ENCODE measurements at regions not wholly inside any gene's neighbourhood (a gene's known extent, or its start where the extent isn't known, plus 50 kb on each side); places are given as distances from the start of the nearest gene placed in this dataset.
"Not testable (repeated sequence)": the region's sequence is repeated elsewhere in the genome, so short reads cannot be mapped to it uniquely, and the experiment has no call there.

DNA sequence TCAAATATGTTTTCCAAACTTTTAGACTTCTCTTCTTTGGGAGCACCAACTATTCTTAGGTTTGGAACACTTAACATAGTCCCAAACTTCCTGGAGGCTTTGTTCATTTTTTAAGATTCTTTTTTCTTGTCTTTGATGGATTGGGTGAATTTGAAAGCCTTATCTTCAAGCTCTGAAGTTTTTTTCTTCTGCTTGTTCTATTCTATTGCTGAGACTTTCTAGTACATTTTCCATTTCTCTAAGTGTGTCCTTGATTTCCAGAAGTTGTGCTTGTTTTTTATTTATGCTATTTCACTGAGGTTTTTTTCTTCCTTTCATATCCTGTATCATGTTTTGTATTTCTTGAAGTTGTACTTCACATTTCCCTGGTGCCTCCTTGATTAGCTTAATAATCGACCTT is 97.5 kb downstream of the PLSCR2 start:
- H4K20me1 ChIP-seq (ENCODE audit: insufficient read depth): no peaks in the 10 kb centered on the region
- no peak overlapping the region for H3K4me2 ChIP-seq
- no peaks in the 10 kb centered on the region for H3K79me2 ChIP-seq (ENCODE audit: insufficient read depth, low read depth)
- no peak overlapping the region for H2AFZ ChIP-seq (ENCODE audit: low read depth)
- TF ChIP-seq, protein P1, sequence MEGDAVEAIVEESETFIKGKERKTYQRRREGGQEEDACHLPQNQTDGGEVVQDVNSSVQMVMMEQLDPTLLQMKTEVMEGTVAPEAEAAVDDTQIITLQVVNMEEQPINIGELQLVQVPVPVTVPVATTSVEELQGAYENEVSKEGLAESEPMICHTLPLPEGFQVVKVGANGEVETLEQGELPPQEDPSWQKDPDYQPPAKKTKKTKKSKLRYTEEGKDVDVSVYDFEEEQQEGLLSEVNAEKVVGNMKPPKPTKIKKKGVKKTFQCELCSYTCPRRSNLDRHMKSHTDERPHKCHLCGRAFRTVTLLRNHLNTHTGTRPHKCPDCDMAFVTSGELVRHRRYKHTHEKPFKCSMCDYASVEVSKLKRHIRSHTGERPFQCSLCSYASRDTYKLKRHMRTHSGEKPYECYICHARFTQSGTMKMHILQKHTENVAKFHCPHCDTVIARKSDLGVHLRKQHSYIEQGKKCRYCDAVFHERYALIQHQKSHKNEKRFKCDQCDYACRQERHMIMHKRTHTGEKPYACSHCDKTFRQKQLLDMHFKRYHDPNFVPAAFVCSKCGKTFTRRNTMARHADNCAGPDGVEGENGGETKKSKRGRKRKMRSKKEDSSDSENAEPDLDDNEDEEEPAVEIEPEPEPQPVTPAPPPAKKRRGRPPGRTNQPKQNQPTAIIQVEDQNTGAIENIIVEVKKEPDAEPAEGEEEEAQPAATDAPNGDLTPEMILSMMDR (conservative IDR thresholded peaks at IDR 0.05; ENCODE audit: low read depth, low read length): no peak
- H3K9ac ChIP-seq: no peak overlapping the region
- H3K27me3 ChIP-seq (ENCODE audit: insufficient read depth, low read depth): no peaks in the 10 kb centered on the region
- H3K36me3 ChIP-seq (ENCODE audit: insufficient read depth): no peaks in the 10 kb centered on the region
- H3K4me1 ChIP-seq (ENCODE audit: low read depth, poor library complexity, severe bottlenecking): no peaks in the 10 kb centered on the region
- no peak overlapping the region for H3K4me3 ChIP-seq (IDR thresholded peaks at IDR 0.05; ENCODE audit: insufficient read depth, low read depth, low read length)
- H3K27ac ChIP-seq: no peak overlapping the region

DNA sequence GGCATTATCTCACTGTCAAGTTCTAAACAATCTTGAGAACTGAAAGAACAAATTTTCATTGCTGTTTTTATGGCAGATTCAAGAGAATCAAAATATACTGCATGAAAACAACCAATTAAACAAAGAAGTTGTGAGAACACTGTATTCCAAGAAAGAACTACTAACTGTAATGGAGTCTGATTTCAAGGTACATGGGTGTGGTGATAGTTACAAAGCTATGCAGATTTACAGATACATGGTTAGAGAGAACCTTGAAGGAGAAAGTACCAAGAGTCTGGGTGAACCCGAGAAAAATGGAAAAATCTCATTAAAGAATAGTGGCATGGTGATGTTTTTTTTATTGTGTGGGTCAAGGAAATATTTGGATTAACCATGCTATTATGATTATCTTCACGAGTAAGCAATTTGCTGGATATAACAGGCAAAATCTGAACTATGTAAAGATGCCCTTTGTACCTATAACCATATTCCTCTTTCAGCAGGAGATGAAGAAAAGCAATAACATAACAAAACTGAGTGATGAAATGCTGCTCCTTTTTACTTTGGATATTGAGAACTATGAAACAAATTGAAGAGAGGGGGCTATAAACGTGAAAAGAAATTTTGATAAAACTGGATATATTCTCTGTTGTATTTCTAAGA is 100.4 kb downstream of the PLSCR2 start:
- Histone ChIP-seq H3K9ac (no peak overlapping the region), H2AFZ (ENCODE audit: low read depth) (no peak overlapping the region), H3K27me3 (ENCODE audit: insufficient read depth, low read depth) (no peaks in the 10 kb centered on the region), H4K20me1 (ENCODE audit: insufficient read depth) (no peaks in the 10 kb centered on the region), H3K4me3 (IDR thresholded peaks at IDR 0.05; ENCODE audit: insufficient read depth, low read depth, low read length) (no peak overlapping the region), H3K4me1 (ENCODE audit: low read depth, poor library complexity, severe bottlenecking) (no peaks in the 10 kb centered on the region), H3K27ac (no peak overlapping the region), H3K79me2 (ENCODE audit: insufficient read depth, low read depth) (no peaks in the 10 kb centered on the region), H3K36me3 (ENCODE audit: insufficient read depth) (no peaks in the 10 kb centered on the region), H3K4me2 (no peak overlapping the region)
- TF ChIP-seq, protein P1 (conservative IDR thresholded peaks at IDR 0.05; ENCODE audit: low read depth, low read length): no peak

DNA sequence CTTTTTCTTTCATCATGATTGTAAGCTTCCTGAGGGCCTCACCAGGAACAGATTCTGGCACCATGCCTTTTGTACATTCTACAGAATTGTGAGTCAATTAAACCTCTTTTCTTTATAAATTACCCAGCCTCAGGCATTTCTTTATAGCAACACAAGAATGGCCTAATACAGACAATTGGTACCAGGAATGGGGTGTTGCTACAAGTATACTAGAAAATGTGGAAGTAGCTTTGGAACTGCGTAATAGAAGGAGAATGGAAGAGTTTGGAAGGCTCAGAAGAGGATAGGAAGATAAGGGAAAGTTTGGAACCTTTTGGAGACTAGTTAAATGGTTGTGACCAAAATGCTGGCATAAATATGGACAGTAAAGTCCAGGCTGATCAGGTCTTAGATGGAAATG is 108.9 kb upstream of the PLSCR4 start:
- no peak overlapping the region for H2AFZ ChIP-seq (ENCODE audit: low read depth)
- H3K9ac ChIP-seq: no peak overlapping the region
- H3K79me2 ChIP-seq (ENCODE audit: insufficient read depth, low read depth): no peaks in the 10 kb centered on the region
- no peak overlapping the region for H3K27ac ChIP-seq
- H3K27me3 ChIP-seq (ENCODE audit: insufficient read depth, low read depth): no peaks in the 10 kb centered on the region
- TF ChIP-seq, protein P1 (conservative IDR thresholded peaks at IDR 0.05; ENCODE audit: low read depth, low read length): no peak
- H3K4me1 ChIP-seq (ENCODE audit: low read depth, poor library complexity, severe bottlenecking): no peaks in the 10 kb centered on the region
- no peak overlapping the region for H3K4me3 ChIP-seq (IDR thresholded peaks at IDR 0.05; ENCODE audit: insufficient read depth, low read depth, low read length)
- no peak overlapping the region for H3K4me2 ChIP-seq
- H4K20me1 ChIP-seq (ENCODE audit: insufficient read depth): no peaks in the 10 kb centered on the region
- H3K36me3 ChIP-seq (ENCODE audit: insufficient read depth): no peaks in the 10 kb centered on the region

DNA sequence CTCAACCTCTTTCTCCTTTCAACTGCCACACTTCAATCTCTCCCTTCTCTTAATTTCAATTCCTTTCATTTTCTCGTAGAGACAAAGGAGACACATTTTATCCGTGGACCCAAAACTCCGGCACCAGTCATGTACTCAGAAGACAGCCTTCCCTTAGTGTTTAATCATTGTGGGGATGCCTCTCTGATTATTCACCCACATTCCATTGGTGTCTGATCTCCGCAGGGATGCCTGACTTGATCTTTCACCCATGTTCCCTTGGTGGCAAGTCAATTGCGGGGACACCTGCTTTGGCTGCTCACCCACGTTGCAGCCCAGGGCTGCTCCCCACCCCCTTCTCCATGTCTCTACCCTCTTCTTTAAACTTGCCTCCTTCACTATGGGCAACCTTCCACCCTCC is 103.5 kb upstream of the PLSCR4 start:
- H3K9ac ChIP-seq; H2AFZ ChIP-seq (ENCODE audit: low read depth); H3K4me2 ChIP-seq; H3K36me3 ChIP-seq (ENCODE audit: insufficient read depth); H4K20me1 ChIP-seq (ENCODE audit: insufficient read depth); H3K4me3 ChIP-seq (IDR thresholded peaks at IDR 0.05; ENCODE audit: insufficient read depth, low read depth, low read length); H3K79me2 ChIP-seq (ENCODE audit: insufficient read depth, low read depth); H3K4me1 ChIP-seq (ENCODE audit: low read depth, poor library complexity, severe bottlenecking); H3K27ac ChIP-seq; H3K27me3 ChIP-seq (ENCODE audit: insufficient read depth, low read depth): not testable (repeated sequence)

DNA sequence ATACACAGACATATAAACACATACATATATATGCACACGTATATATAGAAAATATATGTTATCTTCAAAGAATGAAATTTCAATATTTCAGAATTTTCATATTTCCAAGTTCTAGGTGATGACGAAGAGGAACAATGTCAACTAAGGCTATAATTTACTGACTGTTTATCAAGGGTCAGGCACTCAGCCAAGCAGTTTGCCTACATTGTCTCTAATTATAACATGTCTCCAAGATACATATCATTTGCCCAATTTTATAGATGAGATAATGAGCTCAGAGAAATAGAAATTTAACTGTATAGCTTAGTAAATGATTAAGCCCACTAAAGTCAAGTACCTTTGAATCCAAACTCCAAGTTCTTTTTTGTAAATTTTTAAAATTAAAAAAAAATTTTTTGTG is 99.9 kb upstream of the PLSCR4 start:
- H3K4me1 ChIP-seq (ENCODE audit: low read depth, poor library complexity, severe bottlenecking): no peaks in the 10 kb centered on the region
- no peak overlapping the region for H3K9ac ChIP-seq
- H3K4me3 ChIP-seq (IDR thresholded peaks at IDR 0.05; ENCODE audit: insufficient read depth, low read depth, low read length): no peak overlapping the region
- H3K4me2 ChIP-seq: no peak overlapping the region
- no peaks in the 10 kb centered on the region for H3K36me3 ChIP-seq (ENCODE audit: insufficient read depth)
- H4K20me1 ChIP-seq (ENCODE audit: insufficient read depth): no peaks in the 10 kb centered on the region
- no peak overlapping the region for H2AFZ ChIP-seq (ENCODE audit: low read depth)
- H3K27me3 ChIP-seq (ENCODE audit: insufficient read depth, low read depth): no peaks in the 10 kb centered on the region
- TF ChIP-seq, protein P1 (conservative IDR thresholded peaks at IDR 0.05; ENCODE audit: low read depth, low read length): no peak
- no peaks in the 10 kb centered on the region for H3K79me2 ChIP-seq (ENCODE audit: insufficient read depth, low read depth)
- no peak overlapping the region for H3K27ac ChIP-seq

Measured in KMS-11 (cell line).